C4-2B (cell line): ENCODE measurements at regions not wholly inside any gene's neighbourhood (a gene's known extent, or its start where the extent isn't known, plus 50 kb on each side); places are given as distances from the start of the nearest gene placed in this dataset.

ENCODE experiments used
- ZFX ChIP-seq: fragments of 450-650 bp; IDR thresholded peaks from 2 replicates; pipeline ENCODE4 v1.6.1; 2017
- TF ChIP-seq, protein P1 (sequence below): fragments of 450-650 bp; conservative IDR thresholded peaks from 2 replicates; pipeline ENCODE4 v1.5.1; 2017; ENCODE audit warnings: mild to moderate bottlenecking

DNA sequence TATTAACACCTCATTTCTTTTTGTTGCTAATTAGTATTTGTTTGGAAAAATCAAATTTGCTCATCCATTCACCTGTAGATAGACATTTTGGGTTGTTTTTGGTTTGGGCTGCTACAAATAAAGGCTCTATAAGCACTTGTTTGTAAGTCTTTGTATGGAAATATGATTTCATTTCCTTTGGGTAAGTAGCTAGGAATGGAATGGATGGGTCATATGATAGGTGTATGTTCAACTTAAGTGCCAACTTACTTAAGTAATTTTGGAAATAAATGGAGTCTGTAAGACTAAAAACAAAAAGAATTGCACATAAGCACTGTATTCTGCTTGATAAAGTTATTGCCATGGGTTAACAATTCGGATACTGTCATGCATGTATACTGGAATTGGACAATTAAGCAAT lies 157.7 kb upstream of the NAMPT start:
- TF ChIP-seq, protein P1, sequence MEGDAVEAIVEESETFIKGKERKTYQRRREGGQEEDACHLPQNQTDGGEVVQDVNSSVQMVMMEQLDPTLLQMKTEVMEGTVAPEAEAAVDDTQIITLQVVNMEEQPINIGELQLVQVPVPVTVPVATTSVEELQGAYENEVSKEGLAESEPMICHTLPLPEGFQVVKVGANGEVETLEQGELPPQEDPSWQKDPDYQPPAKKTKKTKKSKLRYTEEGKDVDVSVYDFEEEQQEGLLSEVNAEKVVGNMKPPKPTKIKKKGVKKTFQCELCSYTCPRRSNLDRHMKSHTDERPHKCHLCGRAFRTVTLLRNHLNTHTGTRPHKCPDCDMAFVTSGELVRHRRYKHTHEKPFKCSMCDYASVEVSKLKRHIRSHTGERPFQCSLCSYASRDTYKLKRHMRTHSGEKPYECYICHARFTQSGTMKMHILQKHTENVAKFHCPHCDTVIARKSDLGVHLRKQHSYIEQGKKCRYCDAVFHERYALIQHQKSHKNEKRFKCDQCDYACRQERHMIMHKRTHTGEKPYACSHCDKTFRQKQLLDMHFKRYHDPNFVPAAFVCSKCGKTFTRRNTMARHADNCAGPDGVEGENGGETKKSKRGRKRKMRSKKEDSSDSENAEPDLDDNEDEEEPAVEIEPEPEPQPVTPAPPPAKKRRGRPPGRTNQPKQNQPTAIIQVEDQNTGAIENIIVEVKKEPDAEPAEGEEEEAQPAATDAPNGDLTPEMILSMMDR = no peak
- TF ChIP-seq ZFX = no peak
